ENCODE measurements at regions not wholly inside any gene's neighbourhood (a gene's known extent, or its start where the extent isn't known, plus 50 kb on each side); places are given as distances from the start of the nearest gene placed in this dataset.

GRCh38 chr6:22682979-22683378, 113.6 kb downstream of the HDGFL1 start:
- no peak overlapping the region for H3K4me3 Mint-ChIP-seq
- no peaks in the 10 kb centered on the region for H3K36me3 Mint-ChIP-seq
- H3K27ac Mint-ChIP-seq: no peak overlapping the region
- H3K4me1 Mint-ChIP-seq: no peaks in the 10 kb centered on the region
- peaks cover 0 to 22% (median 6%) of the 10 kb centered on the region in 6 donors for H3K9me3 Mint-ChIP-seq
- no peaks in the 10 kb centered on the region for H3K27me3 Mint-ChIP-seq (ENCODE audit: low read depth in 3 of 3)
- no peak for DNase-seq

GRCh38 chr6:22690446-22690845, 121.1 kb downstream of the HDGFL1 start:
- Mint-ChIP-seq H3K4me1 (no peaks in the 10 kb centered on the region), H3K9me3 (peaks cover 0 to 15% (median 6%) of the 10 kb centered on the region in 6 donors), H3K4me3 (no peak overlapping the region), H3K36me3 (no peaks in the 10 kb centered on the region), H3K27me3 (ENCODE audit: low read depth in 3 of 3) (peaks cover 0 to 3% (median 0%) of the 10 kb centered on the region in 3 donors), H3K27ac (no peak overlapping the region)
- DNase-seq: no peak

GRCh38 chr6:22694092-22694724, 124.8 kb downstream of the HDGFL1 start:
- DNase-seq: no peak
- H3K4me1 Mint-ChIP-seq: no peaks in the 10 kb centered on the region
- peaks cover 0 to 3% (median 0%) of the 10 kb centered on the region in 3 donors for H3K27me3 Mint-ChIP-seq (ENCODE audit: low read depth in 3 of 3)
- no peak overlapping the region for H3K4me3 Mint-ChIP-seq
- no peaks in the 10 kb centered on the region for H3K36me3 Mint-ChIP-seq
- H3K27ac Mint-ChIP-seq: no peak overlapping the region
- H3K9me3 Mint-ChIP-seq: peaks cover 0 to 10% (median 6%) of the 10 kb centered on the region in 6 donors

GRCh38 chr6:22696481-22696880, 127.1 kb downstream of the HDGFL1 start:
- Mint-ChIP-seq H3K36me3 (no peaks in the 10 kb centered on the region), H3K27ac (no peak overlapping the region), H3K4me3 (no peak overlapping the region), H3K27me3 (ENCODE audit: low read depth in 3 of 3) (peaks cover 0 to 4% (median 2%) of the 10 kb centered on the region in 3 donors), H3K4me1 (no peaks in the 10 kb centered on the region), H3K9me3 (peaks cover 0 to 10% (median 3%) of the 10 kb centered on the region in 6 donors)
- DNase-seq: no peak

GRCh38 chr6:22697306-22697705, 127.9 kb downstream of the HDGFL1 start:
- Mint-ChIP-seq H3K4me1 (no peaks in the 10 kb centered on the region), H3K4me3 (no peak overlapping the region), H3K27ac (no peak overlapping the region), H3K9me3 (peaks cover 0 to 18% (median 5%) of the 10 kb centered on the region in 6 donors), H3K27me3 (ENCODE audit: low read depth in 3 of 3) (peaks cover 0 to 4% (median 2%) of the 10 kb centered on the region in 3 donors), H3K36me3 (no peaks in the 10 kb centered on the region)
- DNase-seq: no peak

GRCh38 chr6:22699151-22699550, 129.8 kb downstream of the HDGFL1 start:
- Mint-ChIP-seq H3K36me3 (no peaks in the 10 kb centered on the region), H3K4me1 (no peaks in the 10 kb centered on the region), H3K27me3 (ENCODE audit: low read depth in 3 of 3) (peaks cover 1 to 2% (median 2%) of the 10 kb centered on the region in 3 donors), H3K9me3 (peaks cover 0 to 22% (median 6%) of the 10 kb centered on the region in 6 donors), H3K4me3 (no peak overlapping the region), H3K27ac (no peak overlapping the region)
- DNase-seq: no peak

- peaks cover 0 to 23% (median 5%) of the 10 kb centered on the region in 6 donors for H3K9me3 Mint-ChIP-seq
- no peaks in the 10 kb centered on the region for H3K4me1 Mint-ChIP-seq
- no peaks in the 10 kb centered on the region for H3K36me3 Mint-ChIP-seq
- H3K27me3 Mint-ChIP-seq (ENCODE audit: low read depth in 3 of 3): peaks cover 0 to 2% (median 2%) of the 10 kb centered on the region in 3 donors
- DNase-seq: no peak
- H3K4me3 Mint-ChIP-seq: no peak overlapping the region
- H3K27ac Mint-ChIP-seq: no peak overlapping the region
These were observed 137.3 kb downstream of the HDGFL1 start for GRCh38 chr6:22706651-22707050.

- Mint-ChIP-seq H3K36me3 (no peaks in the 10 kb centered on the region), H3K4me3 (no peak overlapping the region), H3K4me1 (no peaks in the 10 kb centered on the region), H3K27ac (no peak overlapping the region), H3K27me3 (ENCODE audit: low read depth in 3 of 3) (peaks cover 0 to 2% (median 0%) of the 10 kb centered on the region in 3 donors), H3K9me3 (peaks cover 0 to 12% (median 3%) of the 10 kb centered on the region in 6 donors)
- DNase-seq: no peak
These were observed 139.1 kb downstream of the HDGFL1 start for GRCh38 chr6:22708469-22708868.

GRCh38 chr6:22709803-22710202, 140.4 kb downstream of the HDGFL1 start:
- Mint-ChIP-seq H3K9me3 (peaks cover 0 to 8% (median 3%) of the 10 kb centered on the region in 6 donors), H3K4me3 (no peak overlapping the region), H3K4me1 (no peaks in the 10 kb centered on the region), H3K27ac (no peak overlapping the region), H3K36me3 (no peaks in the 10 kb centered on the region), H3K27me3 (ENCODE audit: low read depth in 3 of 3) (peaks cover 0 to 2% (median 0%) of the 10 kb centered on the region in 3 donors)
- no peak for DNase-seq

- H3K27ac Mint-ChIP-seq: no peak overlapping the region
- H3K9me3 Mint-ChIP-seq: peaks cover 0 to 14% (median 5%) of the 10 kb centered on the region in 6 donors
- no peaks in the 10 kb centered on the region for H3K36me3 Mint-ChIP-seq
- no peak for DNase-seq
- peaks cover 0 to 2% (median 0%) of the 10 kb centered on the region in 3 donors for H3K27me3 Mint-ChIP-seq (ENCODE audit: low read depth in 3 of 3)
- no peaks in the 10 kb centered on the region for H3K4me1 Mint-ChIP-seq
- H3K4me3 Mint-ChIP-seq: no peak overlapping the region
These were observed 147.4 kb downstream of the HDGFL1 start for GRCh38 chr6:22716721-22717120.

- Mint-ChIP-seq H3K4me1 (no peaks in the 10 kb centered on the region), H3K9me3 (peaks cover 2 to 22% (median 5%) of the 10 kb centered on the region in 6 donors)
These were observed 148.5 kb downstream of the HDGFL1 start for GRCh38 chr6:22717915-22718314.

GRCh38 chr6:22722913-22723312, 153.5 kb downstream of the HDGFL1 start:
- H3K36me3 Mint-ChIP-seq: no peaks in the 10 kb centered on the region
- DNase-seq: no peak
- peaks cover 0 to 2% (median 0%) of the 10 kb centered on the region in 3 donors for H3K27me3 Mint-ChIP-seq (ENCODE audit: low read depth in 3 of 3)
- H3K4me1 Mint-ChIP-seq: no peaks in the 10 kb centered on the region
- no peak overlapping the region for H3K27ac Mint-ChIP-seq
- no peak overlapping the region for H3K4me3 Mint-ChIP-seq
- H3K9me3 Mint-ChIP-seq: peaks cover 2 to 48% (median 4%) of the 10 kb centered on the region in 6 donors

More at GRCh38 chr6:22717915-22718314, 148.5 kb downstream of the HDGFL1 start:
- Mint-ChIP-seq H3K27ac (no peak overlapping the region), H3K4me3 (no peak overlapping the region), H3K27me3 (ENCODE audit: low read depth in 3 of 3) (peaks cover 0 to 2% (median 0%) of the 10 kb centered on the region in 3 donors), H3K36me3 (no peaks in the 10 kb centered on the region)
- DNase-seq: no peak

- no peaks in the 10 kb centered on the region for H3K36me3 Mint-ChIP-seq
- no peak overlapping the region for H3K4me3 Mint-ChIP-seq
- no peaks in the 10 kb centered on the region for H3K27me3 Mint-ChIP-seq (ENCODE audit: low read depth in 3 of 3)
- peaks cover 0 to 31% (median 4%) of the 10 kb centered on the region in 6 donors for H3K9me3 Mint-ChIP-seq
- no peaks in the 10 kb centered on the region for H3K4me1 Mint-ChIP-seq
- H3K27ac Mint-ChIP-seq: no peak overlapping the region
- no peak for DNase-seq
These were observed 157.6 kb downstream of the HDGFL1 start for GRCh38 chr6:22726966-22727365.

GRCh38 chr6:22727710-22728109, 158.3 kb downstream of the HDGFL1 start:
- Mint-ChIP-seq H3K9me3 (peaks cover 2 to 33% (median 5%) of the 10 kb centered on the region in 6 donors), H3K4me3 (no peak overlapping the region), H3K4me1 (no peaks in the 10 kb centered on the region), H3K27ac (no peak overlapping the region), H3K36me3 (no peaks in the 10 kb centered on the region), H3K27me3 (ENCODE audit: low read depth in 3 of 3) (no peaks in the 10 kb centered on the region)
- no peak for DNase-seq

Measured in immature natural killer cell (primary cell).